Suprapubic skin (tissue), 4 donors: ENCODE measurements at regions not wholly inside any gene's neighbourhood (a gene's known extent, or its start where the extent isn't known, plus 50 kb on each side); places are given as distances from the start of the nearest gene placed in this dataset.

Experiments used
- CTCF ChIP-seq, 2 donors: fragments of 200-600 bp in 1 of 2; fragments of 450-650 bp in 1 of 2; sonication (generic) in 1 of 2; IDR thresholded peaks; one replicate each; pipeline ENCODE4 v1.5.1; 2016 to 2019; ENCODE audit warnings: antibody characterized with exemption in 2 of 2, mild to moderate bottlenecking in 1 of 2, moderate library complexity in 1 of 2
- EP300 ChIP-seq: sonication (generic); formaldehyde crosslinking; IDR thresholded peaks from one replicate; pipeline ENCODE4 v1.6.1; 2017; ENCODE audit warnings: antibody characterized with exemption
- POLR2A ChIP-seq, 2 donors: fragments of 450-650 bp; IDR thresholded peaks; one replicate each; pipeline ENCODE4 v1.6.1; 2017; ENCODE audit warnings: antibody characterized with exemption in 2 of 2, mild to moderate bottlenecking in 2 of 2, moderate library complexity in 2 of 2
- POLR2AphosphoS5 ChIP-seq, 3 donors: sonication (generic); formaldehyde crosslinking; IDR thresholded peaks; one replicate each; pipeline ENCODE4 v1.6.1; 2017; ENCODE audit warnings: antibody characterized with exemption in 3 of 3

- TF ChIP-seq CTCF (IDR thresholded peaks at IDR 0.05) (no peak), EP300 (no peak), POLR2A (IDR thresholded peaks at IDR 0.05) (no peak), POLR2AphosphoS5 (IDR thresholded peaks at IDR 0.05) (no peak)
Observed at GRCh38 chrX:20418379-20419150, 151.9 kb upstream of the RPS6KA3 start.
